ENCODE measurements at regions not wholly inside any gene's neighbourhood (a gene's known extent, or its start where the extent isn't known, plus 50 kb on each side); places are given as distances from the start of the nearest gene placed in this dataset.

DNA sequence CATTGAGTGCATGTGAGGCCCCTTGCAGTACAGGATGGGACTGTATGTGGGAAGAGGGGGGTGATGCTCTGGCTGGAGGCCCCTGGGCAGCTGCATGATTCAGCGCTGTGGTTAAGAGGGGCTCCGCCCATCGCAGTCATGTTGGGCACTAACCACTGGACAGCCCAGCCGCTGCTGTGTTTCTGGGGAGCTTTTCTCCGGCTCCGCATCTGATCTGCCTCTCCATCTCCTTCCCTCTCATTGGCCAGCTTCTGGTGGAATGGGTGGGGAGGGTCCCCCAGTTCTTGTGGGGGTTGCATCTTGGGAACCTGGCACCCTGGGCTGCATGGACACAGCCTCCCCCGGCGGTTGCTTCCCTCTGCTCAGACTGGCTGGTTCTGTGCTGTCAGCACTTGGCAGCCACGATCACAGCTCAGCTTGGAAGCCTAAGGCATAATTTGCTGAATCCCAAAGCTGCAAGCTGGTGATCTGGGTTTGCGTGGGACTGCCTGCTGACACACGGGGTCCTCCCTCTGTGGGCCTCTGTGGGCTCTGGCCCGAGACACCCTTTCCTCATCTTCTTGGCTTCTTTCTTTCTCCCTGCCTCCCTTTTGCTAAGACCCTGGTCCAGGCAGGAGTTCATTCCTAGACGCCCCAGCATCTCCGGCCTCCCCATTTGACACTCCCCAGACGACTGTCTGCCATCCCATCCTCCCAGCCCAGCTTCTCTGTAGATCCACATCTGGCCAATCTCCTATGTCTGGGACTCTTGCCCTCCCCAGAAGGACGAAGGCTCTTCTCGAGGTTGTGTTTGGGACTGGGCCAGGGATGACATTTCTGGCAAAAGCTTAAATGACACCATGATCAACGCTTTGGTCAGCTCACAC is 168.3 kb downstream of the SEC14L1 start:
- no peak for DNase-seq

DNA sequence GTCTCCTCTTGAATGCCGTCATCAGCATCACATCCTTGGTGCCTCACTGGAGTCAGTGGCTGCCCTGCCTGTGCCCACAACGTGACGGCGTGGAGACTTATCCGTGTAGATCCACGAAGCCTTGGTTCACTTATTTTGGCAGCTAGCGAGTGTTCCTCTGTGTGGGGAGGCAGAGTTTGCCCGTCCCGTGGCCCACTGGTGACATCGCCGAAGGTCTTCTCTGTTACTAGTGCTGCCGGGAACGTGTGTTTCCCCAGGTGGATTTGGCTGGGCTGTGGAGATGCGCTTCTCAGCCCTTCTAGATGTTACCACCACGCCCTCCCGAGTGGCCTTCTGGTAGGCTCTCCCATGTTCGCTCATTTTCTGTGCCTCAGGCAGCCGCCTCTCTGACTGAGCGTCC is 169.6 kb downstream of the SEC14L1 start:
- DNase-seq: no peak

DNA sequence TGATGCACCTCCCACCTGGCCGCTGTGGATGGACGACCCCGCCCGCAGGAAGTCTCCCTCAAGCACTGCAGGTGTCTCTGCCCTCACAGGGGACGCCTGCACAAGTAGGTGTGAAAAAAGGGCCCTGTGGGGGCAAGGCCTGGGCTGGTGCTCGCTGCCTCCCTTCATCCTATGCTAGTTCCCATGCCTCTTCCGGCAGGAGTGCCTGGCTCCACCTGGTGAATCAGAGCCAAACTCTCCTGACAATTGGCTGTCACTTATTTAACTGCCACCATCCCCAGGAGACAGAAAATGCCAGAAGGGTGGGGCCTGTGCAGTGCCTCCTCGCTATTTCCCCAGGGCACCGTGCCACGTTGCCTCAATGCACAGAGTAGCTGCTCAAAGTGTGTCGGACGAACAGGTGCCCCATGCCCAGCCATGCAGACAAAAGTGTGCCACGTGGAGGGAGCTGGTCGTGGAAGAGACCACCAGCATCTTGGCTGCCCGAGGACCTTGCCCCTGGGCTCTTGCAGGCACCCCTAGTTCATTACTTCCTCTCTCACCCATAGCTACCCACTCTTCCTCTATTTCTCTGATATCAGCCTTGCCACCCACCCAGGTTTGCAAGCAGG is 170.7 kb downstream of the SEC14L1 start:
- DNase-seq: no peak

DNA sequence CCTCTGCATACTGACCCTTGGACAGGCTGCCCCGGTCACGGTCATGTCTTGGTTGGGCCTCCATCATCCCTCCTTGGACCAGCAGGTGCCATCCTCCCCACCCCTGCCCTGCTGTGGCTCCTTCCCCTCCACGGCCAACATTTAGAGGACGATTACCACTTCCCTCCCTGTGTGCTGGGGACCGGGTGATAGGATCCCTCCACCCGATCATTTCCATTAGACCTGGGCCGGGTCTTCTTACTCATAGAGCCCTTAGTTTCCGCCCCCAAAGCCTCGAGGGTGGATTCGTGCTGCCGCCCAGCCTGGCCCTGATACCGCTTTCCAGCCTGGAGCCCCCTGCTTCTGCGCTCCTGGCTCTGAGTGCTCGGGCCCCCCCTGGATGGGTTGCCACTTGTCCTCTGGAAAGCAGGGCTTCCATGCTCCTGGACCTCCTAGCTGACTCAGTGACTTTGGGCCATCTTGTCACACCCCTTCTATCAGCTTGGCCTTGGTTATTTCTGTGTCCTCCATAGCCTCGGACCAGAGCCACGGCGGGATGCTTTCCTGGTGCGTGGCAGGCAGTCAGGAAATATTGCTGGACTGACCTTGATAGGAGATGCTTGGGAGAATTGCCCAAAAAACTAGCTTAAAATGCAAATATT is 171.4 kb downstream of the SEC14L1 start:
- no peak for DNase-seq

DNA sequence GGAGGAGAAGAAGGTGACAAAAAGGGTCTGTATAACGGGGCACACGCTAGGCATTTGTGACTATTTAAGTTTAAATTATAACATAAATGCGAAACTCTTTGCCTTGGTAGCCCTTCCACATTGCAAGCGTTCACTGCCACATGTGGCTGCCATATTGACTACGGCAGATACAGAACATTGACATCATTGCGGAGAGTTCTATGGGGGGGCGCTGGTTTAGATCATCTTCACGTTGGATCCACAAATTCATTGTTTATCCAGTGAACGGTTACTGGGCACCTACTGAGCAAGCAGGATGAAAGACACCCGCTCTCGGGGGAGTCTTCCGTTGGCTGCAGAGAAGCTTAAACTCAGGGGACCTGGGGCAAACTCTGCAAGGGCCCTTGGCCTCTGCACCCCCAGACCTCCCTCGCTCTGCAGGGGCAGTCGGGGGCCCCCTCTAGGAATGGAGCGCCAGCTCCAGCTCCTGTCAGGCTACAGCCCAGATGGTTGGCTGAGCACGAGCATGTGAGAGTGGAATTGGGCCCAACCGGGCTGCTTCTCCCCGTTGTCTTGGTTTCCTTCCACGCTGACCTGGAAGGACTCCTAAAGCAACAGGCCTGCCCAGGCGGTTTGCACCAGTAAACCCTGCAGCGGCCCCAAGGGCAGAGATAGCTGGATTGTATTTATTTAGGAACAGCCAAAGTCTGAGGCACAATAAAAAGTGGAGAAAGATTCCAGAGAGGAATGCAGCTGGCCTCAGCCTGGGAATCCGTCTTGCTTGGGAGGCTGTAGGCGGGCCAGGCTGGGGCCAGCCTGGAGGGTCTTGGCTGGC is 172.2 kb downstream of the SEC14L1 start:
- no peak for DNase-seq

DNA sequence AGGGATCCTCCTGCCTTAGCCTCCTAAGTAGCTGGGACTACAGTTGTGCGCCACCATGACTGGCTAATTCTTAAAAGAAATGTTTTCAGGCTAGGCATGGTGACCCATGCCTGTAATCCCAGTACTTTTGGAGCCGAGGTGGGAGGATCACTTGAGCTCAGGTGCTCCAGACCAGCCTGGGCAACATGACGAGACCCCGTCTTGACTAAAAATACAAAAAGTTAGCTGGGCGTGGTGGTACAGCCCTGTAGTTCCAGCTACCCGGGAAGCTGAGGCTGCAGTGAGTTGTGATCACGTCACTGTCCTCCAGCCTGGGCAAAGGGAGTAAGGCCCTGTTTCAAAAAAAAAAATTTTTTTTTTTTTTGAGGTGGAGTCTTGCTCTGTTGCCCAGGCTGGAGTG is 173.1 kb downstream of the SEC14L1 start:
- no peak for DNase-seq

DNA sequence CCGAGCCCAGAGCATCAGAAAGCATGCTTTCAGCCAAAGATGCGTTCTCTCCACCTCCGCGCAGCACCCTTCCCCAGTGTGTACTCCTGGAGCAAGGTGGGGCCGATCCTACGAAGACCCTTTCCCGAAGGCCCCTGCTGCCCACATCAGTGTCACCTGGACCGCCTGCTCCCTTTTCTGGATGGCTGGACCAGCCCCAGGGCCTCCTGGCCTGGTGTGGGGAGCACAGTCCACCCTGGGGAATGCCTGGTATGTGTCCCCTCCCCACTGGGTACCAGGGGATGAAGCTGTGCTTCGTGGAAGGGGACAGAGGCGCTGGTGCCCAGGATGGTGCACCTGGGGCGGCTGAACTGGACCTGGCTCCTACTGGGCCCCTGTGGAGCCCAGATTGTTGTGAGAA is 173.8 kb downstream of the SEC14L1 start:
- DNase-seq: no peak

DNA sequence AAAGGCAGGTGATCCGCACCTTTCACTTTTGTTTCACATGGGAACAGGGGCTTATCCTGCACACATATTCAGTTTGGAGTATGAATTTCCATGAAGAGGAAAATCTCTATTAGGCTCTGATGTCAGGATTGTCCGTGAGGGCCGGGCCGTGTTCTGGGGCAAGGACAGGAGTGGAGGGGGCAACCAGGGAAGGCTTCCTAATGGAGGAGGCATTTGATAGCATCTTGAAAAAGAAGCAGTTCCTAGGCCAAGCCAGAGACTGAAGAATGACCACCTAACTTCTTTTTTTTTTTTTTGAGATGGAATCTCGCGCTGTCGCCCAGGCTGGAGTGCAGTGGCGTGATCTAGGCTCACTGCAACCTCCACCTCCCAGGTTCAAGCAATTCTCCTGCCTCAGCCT is 174.2 kb downstream of the SEC14L1 start:
- no peak for DNase-seq

DNA sequence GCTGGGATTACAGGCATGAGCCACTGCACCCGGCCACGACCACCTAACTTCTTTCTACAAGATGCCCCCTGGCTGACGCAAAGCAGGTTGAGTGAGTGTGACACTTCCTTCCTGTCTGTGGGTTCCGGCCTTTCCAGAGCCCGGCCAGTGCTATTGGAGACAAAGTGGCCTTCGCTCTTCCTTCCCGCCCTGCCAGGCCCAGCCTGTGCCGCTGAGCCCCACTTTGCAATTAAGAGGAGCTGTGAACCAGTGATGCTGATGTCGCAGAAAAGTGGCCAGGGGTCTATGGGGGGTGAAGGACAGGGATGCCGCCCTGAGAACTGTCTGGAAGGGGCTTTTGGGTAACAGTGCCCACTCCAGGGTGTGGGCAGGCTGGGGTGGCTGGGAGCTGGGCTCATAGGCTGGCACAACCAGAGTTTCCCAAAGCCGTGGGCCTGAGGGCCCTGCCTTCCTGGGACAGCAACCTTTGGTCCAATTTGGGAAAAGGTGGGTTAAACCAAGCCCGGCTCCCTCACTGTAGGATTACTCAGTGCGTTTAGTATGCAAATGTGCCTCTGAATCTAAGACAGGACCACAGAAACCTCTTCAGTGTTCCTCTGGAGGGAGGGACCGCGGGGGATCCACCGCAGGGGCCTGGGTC is 174.9 kb downstream of the SEC14L1 start:
- no peak for DNase-seq

DNA sequence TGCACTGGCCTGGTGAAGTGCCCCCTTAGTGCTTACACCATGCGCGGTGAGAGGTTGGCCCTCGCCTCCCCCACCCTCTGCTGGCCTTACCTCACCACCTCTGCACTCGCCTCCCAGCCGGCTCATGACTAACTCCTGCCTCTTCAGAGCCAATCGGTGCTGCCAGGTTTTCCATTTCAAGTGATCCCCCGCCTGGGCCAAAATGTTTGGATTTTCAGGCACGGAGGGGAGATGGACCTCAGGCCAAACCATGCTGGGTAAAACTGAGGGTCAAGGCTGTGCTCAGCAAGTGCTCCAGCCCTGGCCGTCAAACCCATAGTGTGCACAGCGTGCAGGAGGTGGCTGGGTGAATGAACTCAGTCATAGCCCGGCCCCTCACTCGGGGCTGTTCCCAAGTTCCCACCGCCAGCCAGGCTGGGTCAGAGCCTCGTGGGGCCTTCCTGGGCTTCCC is 175.4 kb downstream of the SEC14L1 start:
- DNase-seq: no peak

DNA sequence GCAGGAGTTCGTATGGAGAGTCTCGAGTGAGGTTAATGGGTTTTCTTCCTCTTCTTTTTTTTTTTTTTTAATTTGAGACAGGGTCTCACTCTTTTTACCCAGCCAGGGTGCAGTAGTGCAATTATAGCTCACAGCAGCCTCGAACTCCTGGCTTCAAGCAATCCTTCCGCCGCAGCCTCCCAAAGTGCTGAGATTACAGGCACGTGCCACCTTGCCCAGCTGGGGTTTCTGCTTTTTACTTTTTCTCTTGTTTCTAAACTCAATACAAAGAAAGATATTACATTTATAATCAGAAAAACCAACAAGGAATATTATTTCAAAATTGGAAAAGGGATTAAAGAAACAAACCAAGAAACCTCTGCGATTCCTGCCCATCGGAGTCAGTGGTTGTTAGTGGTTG is 175.9 kb downstream of the SEC14L1 start:
- DNase-seq: no peak

DNA sequence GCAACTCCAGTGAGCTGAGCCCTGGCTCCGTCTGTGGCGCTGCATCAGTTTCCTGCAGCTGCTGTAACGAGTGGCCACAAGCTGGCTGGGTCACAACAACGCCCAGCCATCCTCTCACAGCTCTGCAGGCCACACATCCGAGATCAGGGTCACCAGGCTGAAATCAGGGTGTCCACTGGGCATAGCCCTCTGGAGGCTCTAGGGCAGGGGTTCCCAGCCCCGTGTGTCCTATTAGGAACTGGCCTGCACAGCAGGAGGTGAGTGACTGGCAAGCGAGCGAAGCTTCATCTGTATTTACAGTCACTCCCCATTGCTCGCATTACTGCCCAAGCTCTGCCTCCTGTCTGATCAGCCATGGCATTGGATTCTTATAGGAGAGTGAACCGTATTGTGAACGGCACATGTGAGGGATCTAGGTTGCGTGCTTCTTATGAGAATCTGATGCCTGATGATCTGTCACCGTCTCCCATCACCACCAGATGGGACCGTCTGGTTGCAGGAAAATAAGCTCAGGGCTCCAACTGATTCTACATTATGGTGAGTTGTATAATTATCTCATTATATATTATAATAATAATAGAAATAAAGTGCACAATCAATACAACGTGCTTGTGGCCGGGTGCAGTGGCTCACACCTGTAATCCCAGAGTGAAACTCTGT is 176.5 kb downstream of the SEC14L1 start:
- DNase-seq: no peak

DNA sequence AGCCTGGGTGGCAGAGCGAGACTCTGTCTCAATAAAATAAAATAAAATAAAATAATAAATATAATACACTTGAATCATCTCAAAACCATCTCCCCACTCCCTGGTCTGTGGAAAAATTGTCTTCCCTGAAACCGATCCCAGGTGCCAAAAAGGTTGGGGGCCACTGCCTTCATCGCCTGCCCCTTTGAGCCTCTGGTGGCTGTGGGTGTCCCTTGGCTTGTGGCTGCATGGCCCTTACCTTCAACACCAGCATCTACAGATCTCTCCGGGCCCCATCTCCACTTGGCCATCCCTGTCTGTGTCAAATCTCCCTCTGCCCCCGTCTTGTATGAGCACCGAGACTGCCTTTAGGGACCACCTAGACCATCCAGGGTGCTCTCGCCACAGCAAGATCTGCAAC is 177.3 kb downstream of the SEC14L1 start:
- no peak for DNase-seq

DNA sequence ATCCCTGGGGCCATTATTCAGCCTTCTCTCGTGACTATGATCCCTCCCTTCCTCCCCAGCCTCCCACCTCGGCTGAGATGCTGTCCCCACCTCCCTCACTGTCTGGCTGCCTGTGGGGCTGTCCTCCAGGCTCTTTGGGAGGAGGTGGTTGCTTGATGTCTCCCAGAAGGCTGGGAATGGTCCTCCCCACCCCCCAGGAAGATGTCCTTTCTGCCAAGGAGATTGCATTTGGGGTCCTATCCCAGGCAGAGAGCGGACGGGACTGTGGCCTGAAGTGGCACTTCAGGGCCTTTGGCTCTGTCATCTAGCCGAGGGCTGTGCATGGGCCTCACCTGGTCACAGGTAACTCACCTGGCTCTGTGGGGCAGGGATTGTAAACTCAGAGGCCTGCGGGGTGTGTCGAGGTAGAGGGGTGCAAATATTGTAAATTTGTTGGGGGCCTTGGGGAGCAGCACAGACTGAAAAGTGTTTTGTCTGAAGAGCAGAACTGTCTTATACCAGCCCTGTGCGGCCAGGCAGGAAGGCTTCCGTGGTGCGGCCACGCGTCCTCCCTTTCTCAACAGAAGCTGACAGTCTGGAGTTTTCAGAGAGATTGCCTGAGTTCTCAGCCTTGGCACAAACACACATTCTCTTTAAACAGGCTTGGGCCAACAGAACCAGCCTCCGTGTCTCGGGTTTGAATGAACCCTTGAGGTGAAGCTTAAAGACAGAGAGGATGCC is 177.9 kb downstream of the SEC14L1 start:
- no peak for DNase-seq

DNA sequence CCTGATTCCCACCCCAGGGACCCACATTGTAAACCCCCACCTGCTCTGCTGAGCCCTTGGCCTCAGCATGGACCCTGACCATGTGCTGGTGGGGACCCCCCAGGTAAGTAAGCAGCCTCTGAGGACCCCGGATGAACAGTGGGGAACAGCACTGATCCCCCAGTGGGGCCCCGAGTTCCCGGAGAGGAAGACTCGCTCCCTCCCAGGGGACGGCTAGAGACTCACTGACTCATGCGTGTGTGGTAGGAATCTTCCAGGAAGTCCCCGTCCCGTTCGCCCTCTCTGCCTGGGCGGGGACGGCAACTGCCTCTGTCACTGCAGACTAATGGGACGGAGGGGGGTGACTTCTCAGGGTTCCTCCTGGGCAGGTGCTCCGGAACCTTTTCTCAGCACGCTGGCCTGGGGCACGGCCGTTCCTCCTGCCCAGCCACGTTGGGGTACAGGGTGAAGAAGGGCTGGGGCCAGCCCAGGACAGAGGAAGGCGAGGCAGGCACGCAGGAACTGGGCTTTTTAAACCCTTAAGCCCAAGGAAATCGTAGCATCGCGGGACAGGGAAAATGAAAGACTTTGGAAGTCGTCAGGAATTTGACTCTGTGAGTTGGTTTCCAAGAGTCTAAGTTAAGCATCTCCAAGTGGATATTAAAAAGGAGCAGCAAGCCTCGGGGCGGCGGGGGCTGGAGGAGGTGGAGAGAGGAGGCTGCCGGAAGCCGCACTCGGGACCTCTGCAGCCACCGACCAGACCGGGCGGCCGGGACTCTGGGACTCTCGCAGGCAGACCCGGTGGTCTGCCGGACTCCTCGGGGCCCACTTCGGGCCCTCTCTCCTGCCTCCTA is 178.7 kb downstream of the SEC14L1 start:
- no peak for DNase-seq

DNA sequence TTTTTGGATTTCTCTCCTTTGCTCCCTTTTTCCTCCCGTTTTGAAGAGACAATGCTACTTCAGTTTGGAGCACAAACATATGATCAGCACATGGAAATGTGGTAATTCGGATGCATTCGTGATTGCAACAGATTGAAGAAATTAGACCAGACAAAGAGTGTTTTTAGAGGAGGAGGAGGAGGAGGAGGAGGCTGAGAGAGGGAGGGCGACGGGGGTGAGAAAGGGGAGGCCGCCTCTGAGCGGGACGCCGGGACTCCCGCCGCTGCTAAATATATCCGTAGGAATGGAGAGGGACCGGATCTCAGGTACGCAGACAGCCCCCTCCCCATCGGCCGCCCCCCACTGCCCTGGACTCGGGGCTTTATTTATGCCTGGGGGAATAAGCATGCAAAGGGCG is 179.3 kb downstream of the SEC14L1 start:
- DNase-seq: no peak

DNA sequence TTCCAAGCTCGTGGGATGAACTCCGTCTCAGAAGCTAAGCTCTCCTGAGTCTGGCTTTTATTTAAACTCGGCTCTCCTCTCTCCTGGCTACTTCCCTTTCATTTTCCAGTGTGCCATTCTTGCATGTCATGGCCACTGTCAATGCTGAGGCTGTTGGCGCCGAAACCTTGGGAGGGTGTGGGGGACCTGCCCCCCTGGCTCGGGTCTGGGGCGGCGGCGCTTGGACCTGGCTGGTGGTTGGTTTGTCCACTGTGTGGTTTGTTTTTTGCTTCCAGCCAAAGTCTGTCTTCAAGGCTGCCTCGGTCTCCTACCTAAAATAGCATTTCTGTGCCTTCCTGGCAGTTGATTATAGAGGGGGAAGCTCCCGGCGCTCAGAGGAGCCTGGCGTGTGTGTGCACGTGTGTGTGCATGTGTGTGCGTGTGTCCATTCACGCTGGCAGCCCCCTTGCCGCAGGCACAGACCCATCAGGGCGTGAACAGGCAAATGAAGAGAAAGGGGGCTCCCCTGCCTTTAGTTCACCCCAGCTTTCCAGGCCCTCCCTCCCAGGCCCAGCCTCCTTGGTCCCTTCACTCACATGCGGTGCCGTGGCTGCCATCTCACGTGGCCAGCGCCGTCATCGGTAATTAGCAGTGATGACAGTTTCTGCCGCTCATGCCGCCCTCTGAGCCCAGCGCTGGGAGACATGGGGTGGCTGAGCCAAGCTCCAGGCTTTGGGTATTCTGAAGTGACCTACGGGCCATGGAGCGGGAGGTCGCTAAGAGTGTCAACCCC is 179.9 kb downstream of the SEC14L1 start:
- DNase-seq: no peak

DNA sequence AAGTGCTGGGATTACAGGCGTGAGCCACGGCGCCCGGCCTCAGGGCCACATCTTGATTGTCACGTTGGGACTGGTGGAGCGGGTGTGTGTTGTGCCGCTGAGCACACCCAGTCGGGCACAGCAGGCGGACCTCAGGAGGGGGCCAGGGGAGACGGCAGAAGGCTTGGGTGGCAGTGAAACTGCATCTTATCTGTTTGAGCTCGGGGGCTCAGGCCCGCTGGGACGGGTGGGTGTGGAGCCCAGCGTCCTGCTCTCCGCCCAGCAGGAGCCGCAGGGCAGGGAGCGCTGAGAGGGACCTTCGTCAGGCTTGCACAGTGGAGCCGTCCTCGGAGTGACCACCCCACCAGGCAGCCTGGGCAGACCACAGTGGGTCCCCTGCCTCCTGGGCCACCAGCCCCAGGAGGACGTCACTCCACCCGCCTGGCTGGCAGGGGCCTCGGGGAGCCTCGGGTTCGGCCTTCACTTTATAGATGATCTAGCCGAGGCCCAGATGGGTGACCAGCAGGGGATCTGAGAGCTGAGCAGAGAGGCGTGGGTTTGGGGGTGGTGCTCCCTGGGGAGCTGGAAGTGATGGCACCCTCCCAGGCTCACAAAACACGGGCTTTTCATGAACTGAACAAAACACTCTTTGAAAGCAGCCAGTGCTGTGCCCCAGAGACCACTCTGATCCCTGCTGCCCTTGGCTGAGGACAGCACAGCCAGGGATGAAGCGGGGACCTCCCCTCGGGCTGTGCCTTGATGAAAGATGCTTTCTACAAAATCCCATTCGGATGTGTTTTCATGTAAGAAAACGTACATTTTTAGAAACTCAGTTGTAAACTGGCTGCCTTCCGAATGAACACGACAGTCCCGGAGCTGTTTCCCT is 181.1 kb downstream of the SEC14L1 start:
- DNase-seq: no peak
